ENCODE measurements at regions not wholly inside any gene's neighbourhood (a gene's known extent, or its start where the extent isn't known, plus 50 kb on each side); places are given as distances from the start of the nearest gene placed in this dataset.

DNA sequence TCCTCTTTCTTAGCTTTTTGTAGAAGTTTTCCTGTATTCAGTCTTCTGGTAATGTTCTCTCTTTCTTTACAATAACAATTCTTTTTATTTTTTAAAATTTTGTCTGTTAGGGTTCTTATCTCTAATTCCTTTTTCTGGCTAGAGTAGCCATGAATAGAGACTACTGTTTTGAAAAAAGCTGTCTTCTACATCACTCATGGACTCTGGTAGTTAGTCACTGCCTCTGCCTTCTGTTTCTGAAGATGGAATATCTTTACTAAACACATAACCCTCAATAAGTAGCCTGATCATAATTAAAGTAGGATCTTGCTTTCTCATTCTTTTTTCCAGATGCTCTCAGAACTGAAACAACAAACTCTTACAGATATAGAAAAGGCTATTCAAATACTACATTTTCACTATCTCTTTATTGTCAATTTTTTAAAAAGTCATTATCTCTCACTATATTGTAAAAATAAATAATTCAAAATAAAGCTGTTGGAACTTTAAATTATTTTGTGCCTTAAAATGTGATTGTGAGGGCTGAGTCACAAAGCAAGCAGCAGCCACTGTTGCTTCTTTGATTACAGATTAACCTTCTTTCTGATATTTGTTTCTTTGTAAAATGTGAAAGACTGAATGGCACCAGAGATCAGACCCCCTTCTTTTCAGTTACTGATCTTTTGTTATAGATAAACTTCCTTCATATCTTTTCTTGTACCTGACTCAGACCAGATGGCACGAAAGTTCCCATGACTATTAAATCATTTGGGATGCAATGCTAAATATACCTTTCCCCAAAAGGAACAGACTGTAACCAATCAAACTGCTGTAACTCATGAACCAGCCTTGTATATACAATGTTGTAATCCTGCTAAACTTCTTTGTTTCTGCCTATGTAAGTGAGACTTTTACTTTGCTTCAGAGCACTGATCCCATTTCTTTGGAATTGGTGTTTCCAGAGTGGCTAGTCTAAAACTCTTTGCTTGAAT lies 1159.5 kb downstream of the IGSF11 start:
- no peak for DNase-seq

DNA sequence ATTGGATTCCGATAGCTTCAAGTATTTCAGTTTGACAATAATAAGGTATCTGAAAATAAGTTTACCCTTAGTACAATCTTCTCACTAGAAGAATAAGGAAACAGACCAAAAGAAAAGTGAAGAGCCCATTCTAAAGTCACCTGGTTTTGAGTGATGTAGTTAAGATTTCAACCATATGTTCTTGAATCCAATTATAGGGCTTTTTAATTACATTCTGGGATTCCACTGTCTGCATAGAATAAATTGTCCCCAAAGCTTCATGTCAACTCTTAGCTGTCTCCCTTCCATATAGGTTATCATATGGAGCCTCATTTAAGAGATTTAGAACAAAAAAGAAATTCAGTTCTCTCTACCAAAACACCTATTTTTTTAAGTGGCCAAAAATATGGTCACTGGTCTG lies 1158.8 kb downstream of the IGSF11 start:
- DNase-seq: no peak

DNA sequence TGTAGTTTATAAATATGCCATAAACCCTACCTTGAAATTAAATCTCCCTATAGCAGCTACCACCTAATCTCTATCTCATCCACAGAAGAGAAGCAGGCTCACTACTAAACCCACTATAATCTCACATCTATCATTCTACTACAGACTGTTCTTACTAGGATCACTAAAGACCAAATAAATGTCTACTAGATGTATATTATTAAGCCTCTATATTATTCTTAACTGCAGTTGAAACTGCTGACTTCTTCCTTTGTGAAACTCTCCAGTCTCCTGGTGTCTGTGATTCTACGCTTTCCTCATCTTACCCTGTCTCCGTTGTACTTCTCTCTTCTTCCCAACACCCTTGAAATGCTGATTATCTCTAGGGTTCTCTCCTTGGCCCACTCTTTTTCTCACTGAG lies 1154.0 kb downstream of the IGSF11 start:
- DNase-seq: no peak

DNA sequence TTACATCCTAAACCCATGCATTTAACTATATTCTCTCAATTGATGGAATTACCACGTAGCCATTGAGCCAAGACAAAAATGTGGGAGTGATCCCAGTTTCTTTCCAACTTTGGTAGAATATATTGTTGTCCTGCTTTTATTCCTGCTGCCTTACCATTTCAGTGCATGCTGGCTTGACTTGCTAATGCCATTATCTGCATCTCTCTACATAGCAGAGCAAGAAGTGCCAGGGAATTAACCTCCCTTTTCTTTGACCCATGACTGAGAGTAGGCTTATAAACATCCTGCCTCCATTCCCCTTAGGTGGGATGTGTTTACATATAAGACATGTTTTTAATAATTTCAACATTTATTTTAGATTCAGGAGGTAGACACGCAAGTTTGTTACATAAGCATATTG lies 1153.4 kb downstream of the IGSF11 start:
- DNase-seq: no peak

DNA sequence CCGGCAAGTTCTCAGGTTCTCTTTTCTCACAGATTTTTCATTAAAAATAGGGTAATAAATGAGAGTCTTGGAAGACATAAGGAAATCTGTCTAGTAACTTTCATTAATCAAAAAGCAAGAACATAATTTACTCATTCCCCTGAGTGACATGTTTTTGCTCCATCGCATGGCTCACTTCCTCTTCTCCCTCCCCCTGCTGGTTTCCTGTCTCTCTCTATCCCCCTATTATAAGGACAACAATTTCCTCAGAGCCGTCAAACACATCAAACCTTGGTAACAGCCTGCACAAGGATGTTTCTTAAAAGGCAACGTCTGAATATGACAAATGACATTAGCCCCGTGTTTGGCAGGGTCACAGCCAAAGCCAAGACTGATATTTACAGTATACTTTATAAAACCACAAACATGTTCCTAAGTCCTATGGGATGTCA lies 1149.6 kb downstream of the IGSF11 start:
- DNase-seq: no peak

DNA sequence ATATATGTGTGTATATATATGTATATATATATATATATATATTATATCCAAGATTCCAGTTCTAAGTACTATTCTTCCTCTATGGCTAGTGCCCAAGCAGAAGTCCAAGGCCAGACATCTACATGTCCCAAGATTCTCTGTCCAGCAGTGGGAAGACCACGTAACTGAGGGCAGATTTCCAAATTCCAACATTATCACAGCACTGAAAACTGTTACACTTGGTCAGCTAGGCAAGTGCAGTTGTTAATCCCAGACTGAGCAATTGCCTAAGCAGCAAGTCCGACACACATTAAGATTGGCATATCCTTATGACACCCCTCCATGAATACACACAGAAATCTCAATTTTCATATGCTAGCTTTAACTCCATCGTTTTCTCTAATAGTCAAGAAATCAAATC lies 1148.5 kb downstream of the IGSF11 start:
- DNase-seq: no peak

DNA sequence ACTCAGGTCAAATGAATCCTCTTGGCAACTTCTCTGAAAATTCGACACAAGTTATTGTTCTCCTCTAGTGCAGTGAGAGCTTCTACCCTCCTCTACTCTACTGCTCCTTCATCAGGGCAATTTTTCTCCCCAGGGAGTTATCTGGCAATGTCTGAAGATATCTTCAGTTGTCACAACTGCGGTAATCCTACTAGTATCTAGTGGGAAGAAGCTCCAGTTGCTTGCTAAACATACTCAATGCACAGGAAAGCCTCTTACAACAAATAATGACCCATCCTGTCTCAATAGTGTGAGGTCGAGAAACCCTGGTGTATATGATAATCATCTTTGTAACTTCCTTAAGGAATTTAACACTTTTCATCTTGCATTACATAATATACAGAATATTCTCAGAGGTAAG lies 1147.6 kb downstream of the IGSF11 start:
- DNase-seq: no peak

DNA sequence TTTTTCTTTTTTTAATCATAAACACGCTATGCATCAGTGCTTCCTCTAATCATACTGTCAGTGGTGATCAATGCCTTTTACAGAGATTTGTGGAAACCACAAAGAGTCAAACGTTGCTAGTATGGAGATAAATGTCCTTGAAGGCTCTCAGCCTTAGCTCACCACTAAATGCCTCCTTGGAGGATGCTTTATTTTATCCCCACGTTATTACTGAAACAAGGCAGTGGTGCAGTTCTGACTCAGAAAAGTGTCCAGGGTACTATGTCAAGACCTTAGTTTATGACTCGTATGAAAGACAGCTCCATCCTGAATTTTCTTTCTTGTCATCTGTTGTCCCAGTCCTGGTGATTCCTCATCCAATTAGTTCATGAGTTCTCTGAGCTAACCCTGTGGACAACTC lies 1146.7 kb downstream of the IGSF11 start:
- no peak for DNase-seq

DNA sequence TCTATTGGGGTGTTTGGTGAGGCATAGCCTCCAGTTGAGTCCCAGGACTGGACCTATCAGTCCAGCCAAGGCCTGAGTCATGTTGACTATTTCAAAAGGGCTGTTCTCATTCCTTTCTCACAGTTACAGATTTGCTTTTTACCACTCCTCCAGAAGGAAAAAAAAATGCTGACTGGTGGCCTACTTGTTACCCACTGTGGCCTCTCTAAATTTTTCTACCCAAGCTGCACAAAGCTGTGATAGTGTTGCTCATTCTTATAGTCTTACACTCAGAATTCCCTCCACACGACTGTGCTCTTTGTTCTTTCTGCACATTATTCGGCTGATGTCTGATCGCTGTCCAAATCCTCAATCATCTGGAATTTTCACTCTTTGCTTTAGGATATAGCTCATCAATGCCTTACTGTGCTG lies 1142.2 kb downstream of the IGSF11 start:
- DNase-seq: no peak

DNA sequence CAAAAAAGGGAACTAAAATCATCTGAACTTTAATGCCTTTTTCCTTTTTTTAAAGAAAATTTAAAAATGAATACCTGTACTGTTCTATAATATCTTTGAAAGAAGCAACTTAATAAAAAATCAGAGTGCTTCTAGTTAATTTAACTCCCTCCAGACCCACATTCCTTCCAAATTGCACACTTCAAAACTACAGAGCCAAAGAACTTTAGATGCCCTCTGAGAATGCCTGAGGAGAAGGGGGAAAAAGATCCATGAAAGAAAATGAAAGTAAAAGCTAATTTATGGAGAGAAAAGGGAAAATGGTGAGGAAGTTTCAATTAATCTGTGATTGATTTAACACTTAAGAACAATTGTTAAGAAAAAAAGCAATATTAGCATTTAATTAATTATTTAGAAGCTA lies 1141.6 kb downstream of the IGSF11 start:
- DNase-seq: no peak

DNA sequence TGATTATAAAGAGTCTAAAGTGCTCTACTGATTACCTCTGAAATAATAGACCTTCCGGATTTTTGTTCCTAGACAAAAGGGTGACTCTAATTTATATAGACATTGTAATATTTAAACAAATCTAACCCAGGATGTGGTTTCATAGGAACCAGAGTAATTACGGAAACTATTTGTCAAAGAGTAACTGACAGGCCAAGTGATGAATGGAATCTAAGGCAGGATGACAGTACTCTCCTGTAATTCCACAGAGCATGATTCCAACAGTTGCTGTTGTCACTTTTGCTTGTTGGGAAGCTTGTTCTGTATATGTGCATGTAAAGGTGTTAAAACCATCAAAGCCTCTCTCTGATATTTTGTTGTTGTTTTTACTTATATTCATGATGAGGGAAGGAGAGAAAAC lies 1141.0 kb downstream of the IGSF11 start:
- no peak for DNase-seq

DNA sequence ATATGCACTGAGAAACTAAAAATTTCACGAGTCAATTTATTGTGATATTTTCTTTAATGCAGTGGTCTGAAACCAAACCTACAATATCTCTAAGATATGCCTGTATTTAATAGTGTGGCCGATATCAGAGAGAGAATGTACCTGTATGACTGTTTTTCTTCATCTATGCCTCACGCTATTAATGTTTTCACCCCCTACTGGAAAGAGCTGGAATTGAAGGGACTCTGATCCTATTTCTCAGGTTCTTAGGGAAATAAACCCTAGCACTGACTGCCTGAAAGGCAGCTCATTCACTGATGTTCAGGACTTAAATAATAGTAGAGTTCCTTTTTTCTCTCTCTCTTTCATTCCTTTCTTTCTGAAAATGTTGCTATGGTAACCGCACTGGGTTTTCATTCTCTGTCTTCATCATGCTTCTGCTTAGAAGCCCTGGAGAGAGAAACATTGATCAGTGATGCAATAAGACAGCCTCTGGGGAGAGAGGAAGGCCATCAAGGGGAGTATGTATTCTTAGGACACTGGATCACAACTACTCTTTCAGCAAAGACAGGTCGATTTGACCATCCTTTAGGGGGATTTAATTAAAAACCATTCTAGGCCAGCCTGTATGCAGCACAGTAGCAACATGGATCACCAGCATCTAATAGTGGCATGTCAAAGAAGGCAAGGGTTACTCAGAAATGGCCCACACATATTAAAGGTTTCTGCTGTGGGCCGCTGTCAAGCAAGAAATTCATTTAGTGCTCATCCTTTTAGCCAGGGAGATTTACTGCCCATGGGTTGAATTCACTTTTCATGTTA lies 1135.7 kb downstream of the IGSF11 start:
- DNase-seq: peak; percentile 5

DNA sequence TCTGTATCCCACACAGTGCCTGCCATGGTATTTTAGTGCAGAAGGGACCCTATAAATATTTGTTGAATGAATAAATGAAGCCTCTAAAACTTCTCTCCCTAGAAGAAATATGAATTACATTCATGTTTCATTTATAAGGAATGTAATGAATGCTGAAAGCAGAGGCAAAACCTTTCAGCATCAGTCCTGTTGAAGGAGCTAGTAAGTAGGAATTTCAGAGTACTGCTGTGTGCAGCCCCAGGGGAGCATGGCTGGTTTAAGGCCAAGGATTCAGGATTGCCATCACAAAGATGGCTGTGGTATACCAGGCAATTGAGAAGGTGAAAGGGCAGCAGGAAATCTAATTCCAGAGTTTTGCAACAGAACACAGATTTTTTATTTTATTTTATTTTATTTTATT lies 1131.4 kb downstream of the IGSF11 start:
- DNase-seq: no peak

DNA sequence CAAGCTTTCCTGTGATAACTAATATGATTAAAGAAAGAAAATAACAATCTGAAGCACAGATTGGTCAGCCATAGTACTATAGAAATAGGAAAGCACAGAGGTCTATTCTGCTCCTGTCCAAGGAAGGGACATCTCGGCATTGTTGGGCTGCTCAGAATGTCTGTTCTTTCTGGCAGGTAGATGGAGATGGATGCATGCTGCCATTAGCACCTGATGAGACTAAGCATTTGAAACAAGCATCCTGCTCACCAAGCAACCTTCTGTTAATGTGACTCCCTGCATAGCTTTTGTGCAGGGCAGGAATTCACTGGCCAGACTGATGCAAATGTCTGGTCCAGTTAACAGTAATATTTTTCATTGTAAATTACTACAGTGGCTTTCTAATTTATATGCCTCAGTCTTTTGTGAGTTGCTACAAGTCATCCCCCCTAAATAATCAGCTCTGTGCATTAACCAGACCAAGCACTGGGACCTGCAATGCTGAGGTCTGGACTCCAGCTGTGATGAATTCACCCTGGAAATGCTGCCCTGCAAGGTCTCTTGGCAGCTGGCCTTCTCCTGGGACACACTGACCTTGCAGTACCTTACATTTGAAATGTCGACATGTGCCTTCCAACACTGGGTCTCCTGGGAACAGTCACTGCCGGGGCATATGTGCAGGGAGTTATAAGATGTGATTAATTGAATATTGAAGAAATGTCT lies 1123.7 kb downstream of the IGSF11 start:
- DNase-seq: no peak

DNA sequence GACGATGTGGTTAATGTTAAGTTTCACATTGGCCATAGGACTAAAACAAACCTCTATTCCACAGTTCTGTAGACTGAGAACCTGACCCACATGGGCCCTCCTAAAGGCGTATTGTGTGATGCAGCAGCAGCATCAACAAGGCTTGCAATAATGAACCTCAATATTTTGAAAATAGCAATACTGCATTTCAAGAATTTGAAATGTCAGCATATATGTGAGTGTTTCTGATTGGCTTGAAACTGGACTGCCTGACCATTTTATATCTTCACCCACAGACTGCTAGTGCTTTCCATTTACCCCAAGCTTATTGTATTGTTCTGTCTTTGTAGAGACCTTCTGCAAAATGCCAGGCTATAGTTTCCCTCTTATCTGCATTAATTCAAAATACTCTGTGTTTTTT lies 1122.3 kb downstream of the IGSF11 start:
- DNase-seq: no peak

DNA sequence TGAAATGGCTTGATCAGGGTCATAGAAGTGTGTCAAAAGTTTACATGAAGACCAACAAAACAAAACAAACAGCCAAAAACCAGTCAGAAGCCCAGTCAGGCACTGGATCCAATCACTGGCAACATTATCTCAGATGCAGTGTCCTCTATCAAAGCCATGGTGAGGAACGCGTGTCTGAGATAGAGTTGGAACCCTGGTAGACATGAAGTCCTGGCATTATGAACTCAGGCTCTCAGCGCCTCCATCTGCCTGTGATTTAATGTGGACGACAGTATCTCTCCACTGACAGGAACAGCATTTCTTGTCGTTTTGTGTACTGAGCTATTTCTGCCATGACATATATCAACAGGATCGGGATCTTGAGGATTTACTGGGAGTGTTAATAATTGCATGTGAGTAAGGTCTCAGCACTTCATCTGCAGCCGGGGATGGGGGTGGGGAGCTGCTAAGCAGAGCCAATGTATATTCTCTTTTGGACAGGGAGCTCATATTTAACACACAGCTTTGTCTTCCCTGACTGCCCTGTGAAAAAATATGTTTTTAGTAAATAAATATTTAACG lies 1120.0 kb downstream of the IGSF11 start:
- no peak for DNase-seq

DNA sequence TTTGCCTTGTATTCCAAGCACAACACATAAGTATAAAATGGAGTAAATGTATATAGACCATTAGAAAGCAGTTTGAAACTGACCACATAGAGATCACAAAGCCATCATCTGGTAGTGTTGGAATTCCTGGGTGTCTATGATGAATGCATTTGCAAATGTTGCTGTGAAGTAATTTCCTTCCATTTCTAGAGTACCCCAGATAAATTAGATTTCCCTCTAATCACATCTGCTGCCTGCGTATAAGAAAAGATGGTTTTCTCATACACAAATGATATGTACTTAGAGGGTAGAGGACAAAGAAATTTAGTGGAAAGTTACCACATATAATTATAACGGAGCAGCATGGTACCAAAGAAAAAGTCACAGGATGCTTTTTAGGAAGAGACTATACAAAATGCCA lies 1117.8 kb downstream of the IGSF11 start:
- no peak for DNase-seq

DNA sequence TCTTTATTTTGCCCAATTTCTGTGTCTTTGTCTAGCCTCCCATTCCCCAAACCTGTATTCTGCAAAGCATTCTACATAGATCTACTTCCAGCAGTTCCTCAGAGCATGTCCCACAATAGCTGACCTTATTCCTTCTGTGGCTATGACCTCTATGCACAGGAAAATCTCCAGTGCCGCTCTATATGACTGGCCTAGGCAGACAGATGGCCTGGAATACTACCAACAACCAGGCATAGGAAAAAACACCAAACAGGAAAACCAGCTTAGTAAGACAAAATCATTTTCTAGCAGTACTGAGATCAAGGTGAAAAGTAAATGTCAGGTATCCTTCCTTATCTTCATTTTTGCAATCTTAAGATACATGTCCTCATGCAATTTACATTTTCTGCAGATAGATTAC lies 1115.0 kb downstream of the IGSF11 start:
- DNase-seq: no peak

DNA sequence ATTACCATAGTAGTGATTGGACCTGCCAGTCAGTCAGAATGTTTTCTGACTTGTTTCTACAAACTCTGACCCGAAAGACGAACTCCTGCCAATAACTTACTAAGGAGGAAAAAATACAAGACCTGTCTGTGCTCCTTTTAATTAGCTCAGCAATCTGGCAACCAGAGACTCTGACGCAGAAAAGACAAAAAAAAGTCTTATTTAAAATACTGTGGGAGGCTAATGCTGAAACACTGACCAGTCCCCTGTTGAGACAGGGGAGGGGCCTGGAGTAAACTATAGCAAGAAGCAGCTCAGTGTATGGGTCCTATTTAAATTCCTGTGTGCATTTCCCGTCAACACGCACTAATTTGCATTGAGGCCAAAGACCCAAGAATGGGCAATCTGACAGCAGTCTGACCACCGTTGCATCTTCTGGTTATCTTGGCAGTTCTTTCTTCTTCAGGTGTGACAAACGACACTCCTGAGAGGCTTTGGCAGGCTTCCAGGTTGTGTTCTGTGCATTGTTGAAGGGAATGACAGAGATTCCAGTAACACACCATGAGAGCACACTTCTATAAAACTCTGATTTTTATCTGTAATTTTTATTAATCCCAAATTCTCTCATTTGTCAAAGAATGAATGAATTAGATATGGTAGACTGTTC lies 1114.3 kb downstream of the IGSF11 start:
- no peak for DNase-seq

DNA sequence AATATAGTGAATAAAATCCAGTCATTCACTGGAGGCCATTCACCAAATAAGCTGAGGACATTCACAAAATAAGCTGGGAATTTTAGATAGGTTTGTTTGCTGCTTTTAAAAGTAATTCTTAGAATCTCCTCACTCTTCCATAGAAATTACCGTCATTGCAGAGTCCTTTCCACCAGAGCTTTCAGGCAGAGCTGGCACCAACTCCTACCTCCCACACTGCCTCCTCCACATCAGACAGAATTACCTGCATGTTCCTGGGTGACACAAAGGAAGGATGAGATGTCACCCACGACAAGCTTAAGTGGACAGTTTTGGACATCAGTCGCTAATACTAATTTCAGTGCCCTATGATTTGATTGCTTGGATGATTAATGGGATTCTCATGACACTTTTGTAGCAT lies 1113.2 kb downstream of the IGSF11 start:
- no peak for DNase-seq

DNA sequence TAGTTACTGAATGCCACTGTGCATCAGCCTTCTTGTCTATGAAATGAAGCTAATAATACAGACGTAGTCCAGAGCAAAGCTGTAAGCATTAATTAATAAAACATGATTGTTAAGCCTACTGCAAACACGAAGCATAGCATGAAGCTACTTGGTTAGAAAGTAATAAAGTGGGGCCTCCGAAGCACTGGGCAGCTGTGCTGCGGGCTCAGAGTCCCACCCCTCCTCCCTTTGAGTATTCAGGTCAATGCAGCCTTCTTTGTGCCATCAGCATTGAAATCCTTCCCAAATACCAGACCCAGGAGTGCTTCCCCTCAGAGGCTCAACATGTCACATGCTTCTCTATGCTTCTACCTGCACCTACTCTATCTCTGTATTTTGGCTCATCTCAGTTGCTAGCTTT lies 1112.6 kb downstream of the IGSF11 start:
- no peak for DNase-seq

DNA sequence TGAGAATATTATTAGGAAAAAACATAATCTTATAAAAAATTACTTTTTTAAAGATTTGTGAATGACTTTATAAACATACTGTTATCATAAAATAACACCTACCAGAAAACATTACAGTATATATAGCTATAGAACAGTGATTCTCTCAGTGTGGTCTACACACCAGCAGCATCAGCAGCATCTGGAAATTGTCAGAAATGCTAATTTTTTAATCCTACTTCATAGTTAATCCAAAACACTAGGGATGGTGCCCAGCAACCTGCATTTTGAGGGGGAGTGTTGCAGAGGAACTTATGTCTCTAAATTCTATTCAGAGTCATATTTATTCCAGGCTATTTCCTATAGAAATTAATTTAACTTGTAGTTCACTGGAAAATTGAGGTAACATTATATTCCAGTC lies 1107.8 kb downstream of the IGSF11 start:
- no peak for DNase-seq

DNA sequence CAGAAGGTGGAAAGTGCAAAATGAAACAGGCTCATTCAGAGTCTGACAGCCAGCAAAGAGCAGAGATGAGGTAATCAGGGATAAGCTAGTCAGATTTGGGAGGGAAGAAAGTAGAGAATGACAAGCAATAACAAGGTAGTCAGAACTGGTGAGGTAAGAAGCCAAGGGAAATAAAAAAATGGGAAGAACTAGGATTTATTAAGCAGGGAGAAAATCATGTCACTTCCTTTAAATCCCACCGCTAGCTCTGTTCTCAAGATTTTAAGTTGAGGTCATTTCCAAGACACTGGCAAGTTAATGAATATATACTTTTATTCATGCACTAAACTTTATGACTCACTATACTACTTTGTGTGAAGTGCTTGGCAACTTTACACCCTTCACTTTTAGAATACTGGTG lies 1106.8 kb downstream of the IGSF11 start:
- no peak for DNase-seq
